ENCODE measurements at regions not wholly inside any gene's neighbourhood (a gene's known extent, or its start where the extent isn't known, plus 50 kb on each side); places are given as distances from the start of the nearest gene placed in this dataset.

GRCh38 chr14:26255213-26255612 is 342.6 kb downstream of the NOVA1 start:
- H3K79me2 ChIP-seq (ENCODE audit: low read length) = no peaks in the 10 kb centered on the region
- H3K4me1 ChIP-seq (ENCODE audit: low read length) = no peaks in the 10 kb centered on the region
- H4K20me1 ChIP-seq (ENCODE audit: insufficient read depth, low read depth, low read length) = no peaks in the 10 kb centered on the region
- H3K9ac ChIP-seq (ENCODE audit: low read length) = no peak overlapping the region
- H3K9me3 ChIP-seq (ENCODE audit: low read length) = peaks cover 69% of the 10 kb centered on the region
- H3K36me3 ChIP-seq (ENCODE audit: insufficient read depth, low read length) = no peaks in the 10 kb centered on the region
- no peak overlapping the region for H3K27ac ChIP-seq (ENCODE audit: low read length)
- DNase-seq = peak; percentile 39
- no peak overlapping the region for H2AFZ ChIP-seq (ENCODE audit: low read length)
- H3K4me3 ChIP-seq (ENCODE audit: low read length) = no peak overlapping the region
- no peak overlapping the region for H3K4me2 ChIP-seq (ENCODE audit: low read depth, low read length, poor library complexity, severe bottlenecking)
- no peaks in the 10 kb centered on the region for H3K9me2 ChIP-seq (replicated peaks; ENCODE audit: insufficient read depth, low read length)
- H3K27me3 ChIP-seq (ENCODE audit: low read length) = no peaks in the 10 kb centered on the region

GRCh38 chr14:26252176-26252575 is 345.7 kb downstream of the NOVA1 start:
- Histone ChIP-seq H4K20me1 (ENCODE audit: insufficient read depth, low read depth, low read length) (no peaks in the 10 kb centered on the region), H3K4me1 (ENCODE audit: low read length) (no peaks in the 10 kb centered on the region), H3K4me3 (ENCODE audit: low read length) (no peak overlapping the region), H3K27me3 (ENCODE audit: low read length) (no peaks in the 10 kb centered on the region), H3K9ac (ENCODE audit: low read length) (no peak overlapping the region), H3K79me2 (ENCODE audit: low read length) (no peaks in the 10 kb centered on the region), H3K9me3 (ENCODE audit: low read length) (peaks cover 75% of the 10 kb centered on the region), H3K27ac (ENCODE audit: low read length) (no peak overlapping the region), H3K9me2 (replicated peaks; ENCODE audit: insufficient read depth, low read length) (no peaks in the 10 kb centered on the region), H3K36me3 (ENCODE audit: insufficient read depth, low read length) (no peaks in the 10 kb centered on the region), H3K4me2 (ENCODE audit: low read depth, low read length, poor library complexity, severe bottlenecking) (no peak overlapping the region), H2AFZ (ENCODE audit: low read length) (no peak overlapping the region)
- DNase-seq = no peak

GRCh38 chr14:26233118-26233517 is 364.7 kb downstream of the NOVA1 start:
- no peak overlapping the region for H3K4me3 ChIP-seq (ENCODE audit: low read length)
- H3K36me3 ChIP-seq (ENCODE audit: insufficient read depth, low read length) = no peaks in the 10 kb centered on the region
- no peak overlapping the region for H2AFZ ChIP-seq (ENCODE audit: low read length)
- H4K20me1 ChIP-seq (ENCODE audit: insufficient read depth, low read depth, low read length) = no peaks in the 10 kb centered on the region
- H3K79me2 ChIP-seq (ENCODE audit: low read length) = no peaks in the 10 kb centered on the region
- no peak for DNase-seq
- H3K4me1 ChIP-seq (ENCODE audit: low read length) = no peaks in the 10 kb centered on the region
- 0 out of 2 replicates have a peak, but pooled peaks cover 3% of the 10 kb centered on the region for H3K9me2 ChIP-seq (replicated peaks; ENCODE audit: insufficient read depth, low read length)
- H3K9ac ChIP-seq (ENCODE audit: low read length) = no peak overlapping the region
- H3K4me2 ChIP-seq (ENCODE audit: low read depth, low read length, poor library complexity, severe bottlenecking) = no peak overlapping the region
- peaks cover 60% of the 10 kb centered on the region for H3K9me3 ChIP-seq (ENCODE audit: low read length)
- H3K27ac ChIP-seq (ENCODE audit: low read length) = no peak overlapping the region
- no peaks in the 10 kb centered on the region for H3K27me3 ChIP-seq (ENCODE audit: low read length)

GRCh38 chr14:26218861-26219260 is 379.0 kb downstream of the NOVA1 start:
- H2AFZ ChIP-seq (ENCODE audit: low read length) = no peak overlapping the region
- H3K27ac ChIP-seq (ENCODE audit: low read length) = no peak overlapping the region
- no peak overlapping the region for H3K9ac ChIP-seq (ENCODE audit: low read length)
- no peaks in the 10 kb centered on the region for H3K27me3 ChIP-seq (ENCODE audit: low read length)
- no peaks in the 10 kb centered on the region for H4K20me1 ChIP-seq (ENCODE audit: insufficient read depth, low read depth, low read length)
- DNase-seq = no peak
- no peak overlapping the region for H3K4me2 ChIP-seq (ENCODE audit: low read depth, low read length, poor library complexity, severe bottlenecking)
- H3K4me1 ChIP-seq (ENCODE audit: low read length) = no peaks in the 10 kb centered on the region
- H3K9me3 ChIP-seq (ENCODE audit: low read length) = peaks cover 47% of the 10 kb centered on the region
- H3K79me2 ChIP-seq (ENCODE audit: low read length) = no peaks in the 10 kb centered on the region
- no peaks in the 10 kb centered on the region for H3K36me3 ChIP-seq (ENCODE audit: insufficient read depth, low read length)
- no peaks in the 10 kb centered on the region for H3K9me2 ChIP-seq (replicated peaks; ENCODE audit: insufficient read depth, low read length)
- H3K4me3 ChIP-seq (ENCODE audit: low read length) = no peak overlapping the region

- no peak overlapping the region for H3K9ac ChIP-seq (ENCODE audit: low read length)
- no peak overlapping the region for H3K4me3 ChIP-seq (ENCODE audit: low read length)
- H4K20me1 ChIP-seq (ENCODE audit: insufficient read depth, low read depth, low read length) = no peaks in the 10 kb centered on the region
- peaks cover 52% of the 10 kb centered on the region for H3K9me3 ChIP-seq (ENCODE audit: low read length)
- H3K27me3 ChIP-seq (ENCODE audit: low read length) = no peaks in the 10 kb centered on the region
- H3K4me2 ChIP-seq (ENCODE audit: low read depth, low read length, poor library complexity, severe bottlenecking) = no peak overlapping the region
- no peaks in the 10 kb centered on the region for H3K79me2 ChIP-seq (ENCODE audit: low read length)
- no peaks in the 10 kb centered on the region for H3K4me1 ChIP-seq (ENCODE audit: low read length)
- H3K9me2 ChIP-seq (replicated peaks; ENCODE audit: insufficient read depth, low read length) = no peaks in the 10 kb centered on the region
- H2AFZ ChIP-seq (ENCODE audit: low read length) = no peak overlapping the region
- H3K36me3 ChIP-seq (ENCODE audit: insufficient read depth, low read length) = no peaks in the 10 kb centered on the region
- no peak for DNase-seq
- H3K27ac ChIP-seq (ENCODE audit: low read length) = no peak overlapping the region
These were observed 380.1 kb downstream of the NOVA1 start for GRCh38 chr14:26217778-26218177.

GRCh38 chr14:26216786-26217185 is 381.0 kb downstream of the NOVA1 start:
- H4K20me1 ChIP-seq (ENCODE audit: insufficient read depth, low read depth, low read length) = no peaks in the 10 kb centered on the region
- peaks cover 49% of the 10 kb centered on the region for H3K9me3 ChIP-seq (ENCODE audit: low read length)
- no peaks in the 10 kb centered on the region for H3K79me2 ChIP-seq (ENCODE audit: low read length)
- H3K4me2 ChIP-seq (ENCODE audit: low read depth, low read length, poor library complexity, severe bottlenecking) = no peak overlapping the region
- no peak overlapping the region for H3K27ac ChIP-seq (ENCODE audit: low read length)
- H3K9me2 ChIP-seq (replicated peaks; ENCODE audit: insufficient read depth, low read length) = no peaks in the 10 kb centered on the region
- H3K27me3 ChIP-seq (ENCODE audit: low read length) = no peaks in the 10 kb centered on the region
- no peaks in the 10 kb centered on the region for H3K4me1 ChIP-seq (ENCODE audit: low read length)
- H2AFZ ChIP-seq (ENCODE audit: low read length) = no peak overlapping the region
- no peak overlapping the region for H3K9ac ChIP-seq (ENCODE audit: low read length)
- H3K36me3 ChIP-seq (ENCODE audit: insufficient read depth, low read length) = no peaks in the 10 kb centered on the region
- DNase-seq = no peak
- H3K4me3 ChIP-seq (ENCODE audit: low read length) = no peak overlapping the region

- Histone ChIP-seq H3K4me1 (ENCODE audit: low read length) (no peaks in the 10 kb centered on the region), H3K36me3 (ENCODE audit: insufficient read depth, low read length) (no peaks in the 10 kb centered on the region), H3K9me3 (ENCODE audit: low read length) (peaks cover 63% of the 10 kb centered on the region), H4K20me1 (ENCODE audit: insufficient read depth, low read depth, low read length) (no peaks in the 10 kb centered on the region), H3K4me2 (ENCODE audit: low read depth, low read length, poor library complexity, severe bottlenecking) (no peak overlapping the region), H3K27me3 (ENCODE audit: low read length) (no peaks in the 10 kb centered on the region), H3K9ac (ENCODE audit: low read length) (no peak overlapping the region), H3K9me2 (replicated peaks; ENCODE audit: insufficient read depth, low read length) (no peaks in the 10 kb centered on the region), H3K79me2 (ENCODE audit: low read length) (no peaks in the 10 kb centered on the region), H2AFZ (ENCODE audit: low read length) (no peak overlapping the region), H3K4me3 (ENCODE audit: low read length) (no peak overlapping the region), H3K27ac (ENCODE audit: low read length) (no peak overlapping the region)
- DNase-seq = no peak
These were observed 383.8 kb downstream of the NOVA1 start for GRCh38 chr14:26213846-26214575.

GRCh38 chr14:26209699-26210098 is 388.1 kb downstream of the NOVA1 start:
- Histone ChIP-seq H3K9me2 (replicated peaks; ENCODE audit: insufficient read depth, low read length) (no peaks in the 10 kb centered on the region), H3K27me3 (ENCODE audit: low read length) (no peaks in the 10 kb centered on the region), H3K9me3 (ENCODE audit: low read length) (peaks cover 72% of the 10 kb centered on the region), H3K4me1 (ENCODE audit: low read length) (no peaks in the 10 kb centered on the region), H2AFZ (ENCODE audit: low read length) (no peak overlapping the region), H4K20me1 (ENCODE audit: insufficient read depth, low read depth, low read length) (no peaks in the 10 kb centered on the region), H3K4me3 (ENCODE audit: low read length) (no peak overlapping the region), H3K79me2 (ENCODE audit: low read length) (no peaks in the 10 kb centered on the region), H3K4me2 (ENCODE audit: low read depth, low read length, poor library complexity, severe bottlenecking) (no peak overlapping the region), H3K36me3 (ENCODE audit: insufficient read depth, low read length) (no peaks in the 10 kb centered on the region), H3K9ac (ENCODE audit: low read length) (no peak overlapping the region), H3K27ac (ENCODE audit: low read length) (no peak overlapping the region)
- no peak for DNase-seq

Measured in Karpas-422 (cell line).